ENCODE measurements at regions not wholly inside any gene's neighbourhood (a gene's known extent, or its start where the extent isn't known, plus 50 kb on each side); places are given as distances from the start of the nearest gene placed in this dataset.

- H3K27ac ChIP-seq = no peak overlapping the region
- WGBS = 92% methylated on average over 3 of the region's 3 CpGs
- TF ChIP-seq, protein P1, sequence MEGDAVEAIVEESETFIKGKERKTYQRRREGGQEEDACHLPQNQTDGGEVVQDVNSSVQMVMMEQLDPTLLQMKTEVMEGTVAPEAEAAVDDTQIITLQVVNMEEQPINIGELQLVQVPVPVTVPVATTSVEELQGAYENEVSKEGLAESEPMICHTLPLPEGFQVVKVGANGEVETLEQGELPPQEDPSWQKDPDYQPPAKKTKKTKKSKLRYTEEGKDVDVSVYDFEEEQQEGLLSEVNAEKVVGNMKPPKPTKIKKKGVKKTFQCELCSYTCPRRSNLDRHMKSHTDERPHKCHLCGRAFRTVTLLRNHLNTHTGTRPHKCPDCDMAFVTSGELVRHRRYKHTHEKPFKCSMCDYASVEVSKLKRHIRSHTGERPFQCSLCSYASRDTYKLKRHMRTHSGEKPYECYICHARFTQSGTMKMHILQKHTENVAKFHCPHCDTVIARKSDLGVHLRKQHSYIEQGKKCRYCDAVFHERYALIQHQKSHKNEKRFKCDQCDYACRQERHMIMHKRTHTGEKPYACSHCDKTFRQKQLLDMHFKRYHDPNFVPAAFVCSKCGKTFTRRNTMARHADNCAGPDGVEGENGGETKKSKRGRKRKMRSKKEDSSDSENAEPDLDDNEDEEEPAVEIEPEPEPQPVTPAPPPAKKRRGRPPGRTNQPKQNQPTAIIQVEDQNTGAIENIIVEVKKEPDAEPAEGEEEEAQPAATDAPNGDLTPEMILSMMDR (IDR thresholded peaks at IDR 0.05) = no peak
- TF ChIP-seq POLR2A (IDR thresholded peaks at IDR 0.05) (no peak), POLR2AphosphoS5 (IDR thresholded peaks at IDR 0.05) (no peak)
- H3K4me3 ChIP-seq = no peak overlapping the region
- no peaks in the 10 kb centered on the region for H3K9me3 ChIP-seq
- intact Hi-C loops (cut with DNase I) = loop anchor here (10.0 kb wide), 1 partner anchor 336 kb away; no protein-coding TSS in a partner anchor
- DNase-seq (ENCODE audit: low spot score) = no peak
- H3K4me1 ChIP-seq (replicated peaks) = no peaks in the 10 kb centered on the region
- no peaks in the 10 kb centered on the region for H3K36me3 ChIP-seq
- no peaks in the 10 kb centered on the region for H3K27me3 ChIP-seq (replicated peaks; ENCODE audit: insufficient read depth)
Observed at GRCh38 chr21:16198546-16198945, 468.8 kb downstream of the USP25 start.

DNA sequence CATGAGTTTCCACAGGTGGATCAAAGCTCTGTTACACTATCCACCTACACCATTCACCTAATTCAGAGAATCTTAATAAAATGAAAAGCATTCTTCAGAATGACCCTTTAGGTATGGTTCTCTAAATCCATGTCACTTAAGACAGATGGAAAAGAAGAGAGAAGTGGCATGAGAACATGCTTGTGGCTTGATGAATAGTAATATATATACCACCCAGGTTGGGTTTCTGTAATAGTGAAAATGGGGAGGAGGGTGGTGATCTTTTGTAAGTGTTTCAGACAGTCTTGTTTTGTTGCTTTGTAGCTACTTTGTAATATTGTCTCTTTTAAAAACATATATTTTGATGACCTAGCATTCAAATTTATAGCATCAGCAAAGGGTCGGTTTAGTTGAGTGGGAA lies 469.8 kb downstream of the USP25 start:
- no peaks in the 10 kb centered on the region for H3K36me3 ChIP-seq
- WGBS = 78% methylated on average over 1 of the region's 1 CpG
- intact Hi-C loops (cut with DNase I) = loop anchor here (10.0 kb wide), 1 partner anchor 335 kb away; no protein-coding TSS in a partner anchor
- H3K4me3 ChIP-seq = no peak overlapping the region
- no peaks in the 10 kb centered on the region for H3K27me3 ChIP-seq (replicated peaks; ENCODE audit: insufficient read depth)
- H3K27ac ChIP-seq = no peak overlapping the region
- no peaks in the 10 kb centered on the region for H3K9me3 ChIP-seq
- TF ChIP-seq, protein P1 (IDR thresholded peaks at IDR 0.05) = no peak
- TF ChIP-seq POLR2A (IDR thresholded peaks at IDR 0.05) (no peak), POLR2AphosphoS5 (IDR thresholded peaks at IDR 0.05) (no peak)
- no peaks in the 10 kb centered on the region for H3K4me1 ChIP-seq (replicated peaks)
- no peak for DNase-seq (ENCODE audit: low spot score)

GRCh38 chr21:16201718-16202117 lies 471.9 kb downstream of the USP25 start:
- Histone ChIP-seq H3K36me3 (no peaks in the 10 kb centered on the region), H3K27ac (no peak overlapping the region)
- 96% methylated on average over 1 of the region's 1 CpG for WGBS

DNA sequence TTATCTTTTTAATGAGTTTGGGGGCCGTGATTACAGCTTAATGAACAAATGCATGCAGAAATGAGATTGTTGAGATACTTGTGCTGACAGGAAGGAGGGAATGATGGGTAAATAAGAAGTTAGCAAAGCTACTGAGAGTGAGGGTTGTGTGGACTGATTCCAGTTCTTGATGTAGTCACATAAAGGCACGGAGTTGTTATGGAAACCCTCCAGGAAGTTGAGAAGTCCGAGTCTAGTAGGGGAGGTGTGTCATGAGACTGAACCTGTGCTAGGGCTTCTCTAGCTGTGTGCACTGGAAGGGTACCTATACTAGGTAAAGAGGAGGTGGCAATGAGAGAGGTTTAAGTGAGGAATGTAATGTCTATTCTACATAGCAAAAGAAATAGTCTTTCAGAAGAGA lies 475.7 kb downstream of the USP25 start:
- no peaks in the 10 kb centered on the region for H3K27me3 ChIP-seq (replicated peaks; ENCODE audit: insufficient read depth)
- intact Hi-C loops (cut with DNase I) = no loop called here
- no peak overlapping the region for H3K27ac ChIP-seq
- H3K4me1 ChIP-seq (replicated peaks) = no peaks in the 10 kb centered on the region
- H3K36me3 ChIP-seq = no peaks in the 10 kb centered on the region
- TF ChIP-seq POLR2A (IDR thresholded peaks at IDR 0.05) (no peak), POLR2AphosphoS5 (IDR thresholded peaks at IDR 0.05) (no peak)
- TF ChIP-seq, protein P1 (IDR thresholded peaks at IDR 0.05) = no peak
- no peak for DNase-seq (ENCODE audit: low spot score)
- no peaks in the 10 kb centered on the region for H3K9me3 ChIP-seq
- 40% methylated on average over 3 of the region's 3 CpGs for WGBS
- H3K4me3 ChIP-seq = no peak overlapping the region

More at GRCh38 chr21:16201718-16202117, 471.9 kb downstream of the USP25 start:
- TF ChIP-seq POLR2A (IDR thresholded peaks at IDR 0.05) (no peak), POLR2AphosphoS5 (IDR thresholded peaks at IDR 0.05) (no peak)
- TF ChIP-seq, protein P1 (IDR thresholded peaks at IDR 0.05) = no peak
- no peak for DNase-seq (ENCODE audit: low spot score)
- Histone ChIP-seq H3K4me1 (replicated peaks) (no peaks in the 10 kb centered on the region), H3K27me3 (replicated peaks; ENCODE audit: insufficient read depth) (no peaks in the 10 kb centered on the region), H3K9me3 (no peaks in the 10 kb centered on the region), H3K4me3 (no peak overlapping the region)
- intact Hi-C loops (cut with DNase I) = no loop called here

All from prostate gland (tissue), 2 donors.